GM21825 (cell line): ENCODE measurements at regions not wholly inside any gene's neighbourhood (a gene's known extent, or its start where the extent isn't known, plus 50 kb on each side); places are given as distances from the start of the nearest gene placed in this dataset.
A peak's percentile ranks its signal among the peaks of the same experiment; 100 is the strongest.

Experiments used
- ATAC-seq: cut with Tn5 transposase; IDR thresholded peaks from one replicate; pipeline ENCODE4 v1.9.1; 2021; ENCODE audit warnings: mild to moderate bottlenecking, moderate library complexity; ENCODE audit not compliant: unreplicated experiment

DNA sequence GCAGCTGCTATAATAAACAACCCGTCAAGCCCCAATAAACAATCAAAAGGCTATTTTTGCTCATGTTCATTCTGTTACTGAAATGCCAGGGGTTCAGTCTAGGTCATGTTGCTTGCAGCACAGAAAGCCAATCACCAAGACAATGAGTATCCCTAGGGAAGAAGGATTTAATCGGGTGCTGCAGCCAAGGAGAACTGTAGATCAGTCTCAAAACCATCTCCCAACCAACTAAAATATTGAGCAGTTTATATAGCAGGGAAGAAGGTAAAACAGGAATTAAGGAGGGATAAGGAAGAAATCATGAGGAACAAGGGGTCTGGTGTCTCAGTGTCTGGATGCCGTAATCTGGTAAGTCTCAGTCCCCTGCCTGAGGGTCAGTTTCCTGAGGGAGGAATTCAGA, 169.5 kb downstream of the BLID start:
- no peak for ATAC-seq

GRCh38 chr11:121944556-121945230, 171.3 kb downstream of the BLID start:
- ATAC-seq: no peak

DNA sequence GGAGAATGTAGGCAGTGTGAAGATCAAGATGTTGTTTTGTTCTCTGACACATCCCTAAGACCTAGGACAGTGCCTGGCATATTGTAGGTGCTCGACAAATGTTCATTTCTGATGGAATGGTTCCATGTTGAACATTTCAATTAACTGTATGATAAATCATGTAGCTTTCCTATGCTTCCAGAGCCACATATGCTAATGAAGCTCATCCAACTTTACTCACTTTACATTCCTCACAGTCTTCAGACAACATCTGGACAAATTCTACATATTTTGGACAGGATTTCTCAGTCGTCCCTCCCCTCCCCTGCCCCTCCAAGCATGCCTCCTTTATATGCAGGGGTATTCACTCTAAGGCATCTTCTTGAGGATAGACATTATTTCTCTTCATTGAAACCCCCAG, 177.9 kb downstream of the BLID start:
- no peak for ATAC-seq

DNA sequence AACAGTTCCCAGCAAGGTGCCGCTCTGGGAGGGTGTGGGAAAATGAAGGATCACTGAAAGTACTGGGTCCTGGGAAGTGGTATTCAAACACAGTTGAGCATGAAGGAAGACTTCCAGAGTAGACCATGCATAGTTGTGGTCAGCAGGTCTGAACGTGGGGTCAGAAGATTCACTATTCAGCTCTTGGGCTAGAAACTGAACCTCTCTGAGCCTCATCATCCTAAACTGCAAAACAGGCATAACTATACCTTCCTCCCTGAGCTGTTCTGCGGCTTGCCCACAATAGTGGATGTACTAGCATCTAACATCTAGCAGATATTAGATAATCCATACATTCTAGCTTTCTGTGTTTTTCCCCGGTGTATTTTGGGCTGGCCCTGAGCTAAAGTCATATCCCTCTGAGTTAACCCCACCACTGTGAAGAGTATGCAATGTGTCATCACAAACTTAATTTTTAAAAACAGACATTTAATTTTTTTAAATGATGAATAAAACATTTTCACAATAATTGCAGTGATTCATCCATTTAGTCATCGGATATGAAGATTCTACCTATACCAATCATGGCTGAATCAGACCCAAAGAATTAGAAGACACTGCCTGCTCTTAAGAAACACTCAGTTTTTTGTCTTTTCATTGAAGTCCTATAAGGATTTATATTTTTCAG, 179.1 kb downstream of the BLID start:
- ATAC-seq: no peak

DNA sequence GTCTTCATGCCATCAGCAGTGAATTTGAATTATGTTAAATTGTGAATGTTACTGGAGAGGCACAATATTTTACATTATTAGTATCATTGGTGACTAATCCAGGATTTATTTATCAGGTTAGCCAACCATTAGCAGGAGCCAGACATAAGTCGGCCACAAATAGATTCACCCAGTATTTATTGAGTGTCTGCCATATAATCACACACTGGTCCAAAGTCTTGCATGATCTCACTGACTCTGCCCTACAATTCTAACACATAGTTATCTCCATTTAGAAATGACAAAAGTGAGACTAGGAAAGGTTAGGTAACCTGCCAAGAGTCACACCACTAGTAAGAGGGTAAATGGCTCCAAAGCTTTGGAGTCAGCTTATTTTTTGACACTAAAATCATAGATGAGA, 179.6 kb downstream of the BLID start:
- no peak for ATAC-seq

DNA sequence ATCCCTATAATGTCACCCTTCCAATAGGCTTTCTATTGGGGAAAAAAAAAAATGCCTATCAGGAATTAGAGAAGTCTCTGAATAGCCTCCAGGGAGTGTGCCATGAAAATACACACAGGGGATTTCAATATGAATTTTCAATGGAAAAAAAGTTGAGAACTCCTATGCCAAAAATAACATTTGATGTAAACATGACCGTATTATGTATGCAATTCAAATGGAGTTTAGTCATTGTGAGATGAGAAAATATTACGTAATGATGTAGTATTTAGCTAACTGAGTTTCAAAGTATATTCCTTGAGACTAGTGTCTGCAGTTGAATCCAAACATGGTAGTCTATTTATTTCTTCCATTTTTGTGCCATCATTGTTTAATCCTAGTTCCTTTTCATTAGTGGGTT, 182.3 kb downstream of the BLID start:
- no peak for ATAC-seq

GRCh38 chr11:121933294-121933693, 182.7 kb downstream of the BLID start:
- ATAC-seq: no peak

DNA sequence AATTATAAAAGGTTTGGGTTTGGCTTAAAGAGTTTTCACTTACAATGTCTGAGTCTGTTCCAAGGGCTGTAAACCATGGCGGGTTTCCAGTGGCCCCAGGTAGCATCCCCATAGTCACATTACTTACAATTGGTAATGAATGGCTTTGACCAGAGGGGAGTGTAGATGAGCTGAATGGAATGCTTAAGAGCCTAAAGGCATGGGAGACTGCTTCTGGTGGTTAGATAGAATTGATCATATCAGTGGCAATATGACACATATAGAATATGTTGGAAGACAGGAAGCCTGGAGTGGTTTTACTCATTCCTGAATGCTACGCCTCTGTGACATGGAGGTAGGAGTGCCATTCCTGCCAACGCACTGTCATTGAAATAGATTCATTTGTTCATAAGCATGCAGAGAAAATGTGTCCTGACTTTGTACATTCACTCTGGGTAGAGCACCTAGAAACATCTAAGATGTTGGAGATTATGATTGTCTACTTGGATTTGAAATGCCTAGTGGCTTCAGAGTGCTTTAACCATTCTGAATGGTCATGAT, 183.3 kb downstream of the BLID start:
- no peak for ATAC-seq

- no peak for ATAC-seq
Measured at GRCh38 chr11:121931748-121932352, 184.2 kb downstream of the BLID start.

- no peak for ATAC-seq
Measured at GRCh38 chr11:121931121-121931520, 184.9 kb downstream of the BLID start.

GRCh38 chr11:121930004-121930965, 185.7 kb downstream of the BLID start:
- peak; percentile 56 for ATAC-seq

GRCh38 chr11:121929581-121929980, 186.4 kb downstream of the BLID start:
- no peak for ATAC-seq

- no peak for ATAC-seq
Measured at GRCh38 chr11:121928597-121929580, 187.1 kb downstream of the BLID start.

DNA sequence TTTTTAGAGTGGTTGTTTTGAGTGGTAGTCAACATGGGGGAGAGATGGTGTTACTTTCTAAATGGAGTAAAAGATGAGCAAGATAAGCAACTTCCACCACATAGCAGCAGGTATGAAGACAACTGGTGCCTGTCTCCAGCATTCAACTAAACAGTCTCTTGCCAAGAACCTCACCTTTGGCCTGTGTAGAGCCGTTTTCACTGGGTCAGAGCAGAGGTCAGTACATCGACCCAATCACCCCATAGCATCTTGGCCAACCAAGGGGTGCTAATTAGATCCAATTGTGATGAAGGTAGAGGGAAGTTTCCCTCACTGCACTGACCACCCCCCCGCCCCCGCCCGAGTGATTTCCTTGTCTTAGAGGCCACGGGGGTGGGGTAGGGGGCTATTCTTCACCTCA, 188.2 kb downstream of the BLID start:
- ATAC-seq: no peak

DNA sequence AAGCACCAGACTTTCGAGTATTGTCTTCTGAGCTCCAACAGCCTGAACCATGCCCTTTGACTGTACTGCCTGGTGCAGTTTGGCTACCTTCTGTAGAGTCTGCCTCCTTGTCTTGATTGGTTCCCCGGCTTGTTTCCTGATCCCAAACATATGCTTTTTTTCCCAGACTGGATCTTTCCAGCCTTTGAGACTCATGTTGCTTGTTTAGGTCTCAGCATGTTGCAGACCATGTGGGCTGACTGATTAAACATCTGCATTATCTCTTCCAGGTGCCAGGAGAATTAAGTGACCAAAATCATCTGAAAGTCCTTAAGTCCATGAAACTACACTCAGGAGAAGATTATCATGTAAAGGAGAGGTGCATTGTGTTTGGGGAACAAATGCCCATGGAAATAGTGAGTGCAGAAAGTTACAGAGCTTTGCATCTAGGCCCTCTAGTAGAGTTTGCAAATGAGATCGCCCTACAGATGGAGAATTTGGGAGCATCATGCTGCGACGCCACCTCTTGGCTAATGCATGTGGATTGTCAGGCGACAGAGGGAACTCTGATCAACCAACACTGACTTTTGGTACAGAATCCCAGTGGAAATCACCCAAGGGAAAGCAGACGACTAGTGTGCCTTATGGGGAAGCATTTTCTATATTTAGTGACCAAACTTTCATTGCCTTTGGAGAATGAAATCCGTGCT, 188.8 kb downstream of the BLID start:
- no peak for ATAC-seq

DNA sequence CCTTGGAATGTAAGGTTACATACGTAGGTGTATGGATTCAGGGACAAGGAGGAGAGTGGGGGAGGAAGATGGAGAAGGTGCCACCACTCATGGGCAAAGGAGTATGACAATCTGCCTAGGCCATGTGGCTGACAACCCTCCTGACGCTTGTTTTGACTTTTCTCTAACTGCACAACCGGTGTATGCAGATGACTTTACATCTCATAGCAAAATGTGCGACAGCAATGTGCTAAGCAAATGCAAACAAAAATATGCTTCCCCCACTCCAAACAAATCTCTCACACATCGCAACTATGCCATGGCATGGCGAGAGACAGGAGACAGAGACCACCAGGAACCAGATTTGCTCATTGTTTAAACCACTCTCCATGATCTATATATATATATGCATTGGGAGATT, 191.8 kb downstream of the BLID start:
- ATAC-seq: no peak

DNA sequence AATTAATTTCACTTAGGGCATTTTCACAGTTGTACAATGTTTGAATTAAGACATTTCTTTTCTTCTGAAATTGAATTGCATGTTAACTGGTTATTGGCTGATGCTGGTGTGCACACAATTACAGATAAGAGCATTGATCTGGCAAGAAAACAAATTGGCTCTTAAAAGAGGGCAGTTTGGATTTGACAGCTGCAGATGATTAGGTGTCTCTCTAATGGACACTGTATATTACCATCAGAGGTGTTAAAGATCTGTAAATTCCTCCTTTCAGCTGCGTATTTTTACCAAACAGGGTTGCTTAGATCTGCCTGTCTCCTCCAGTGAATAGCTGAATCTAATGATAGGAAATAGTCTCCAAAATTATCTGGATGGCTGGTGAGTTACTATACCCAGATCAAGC, 198.5 kb downstream of the BLID start:
- ATAC-seq: no peak

GRCh38 chr11:121914508-121915059, 201.4 kb downstream of the BLID start:
- ATAC-seq: no peak

- ATAC-seq: no peak
Measured at GRCh38 chr11:121909596-121909995, 206.4 kb downstream of the BLID start.
